Smooth muscle cell (in vitro differentiated cells): ENCODE measurements at regions not wholly inside any gene's neighbourhood (a gene's known extent, or its start where the extent isn't known, plus 50 kb on each side); places are given as distances from the start of the nearest gene placed in this dataset.

Source experiments
- DNase-seq: peaks from one replicate; lab custom pipeline; 2025; ENCODE audit not compliant: unreplicated experiment; lab: John Stamatoyannopoulos, UW
- H2AFZ ChIP-seq: fragments of 200-600 bp; sonication (generic); 2 replicates; pipeline ENCODE4 v1.6.0; 2016; ENCODE audit warnings: antibody characterized with exemption, low read depth, mild to moderate bottlenecking
- H3F3A ChIP-seq: fragments of 200-600 bp; sonication (generic); 2 replicates; pipeline ENCODE4 v1.6.0; 2017; ENCODE audit warnings: antibody characterized with exemption, low read depth
- H3K27ac ChIP-seq: fragments of 200-600 bp; sonication (generic); 2 replicates; pipeline ENCODE4 v1.5.1; 2016; ENCODE audit warnings: low read depth, mild to moderate bottlenecking
- H3K27me3 ChIP-seq: fragments of 200-600 bp; sonication (generic); 2 replicates; pipeline ENCODE4 v1.6.1; 2016; ENCODE audit warnings: low read depth, mild to moderate bottlenecking
- H3K36me3 ChIP-seq: fragments of 200-600 bp; sonication (generic); 2 replicates; pipeline ENCODE4 v1.5.1; 2016; ENCODE audit warnings: low read depth
- H3K4me1 ChIP-seq: fragments of 200-600 bp; sonication (generic); 2 replicates; pipeline ENCODE4 v1.5.1; 2016; ENCODE audit warnings: low read depth
- H3K4me2 ChIP-seq: fragments of 200-600 bp; sonication (generic); 2 replicates; pipeline ENCODE4 v1.6.0; 2016; ENCODE audit warnings: mild to moderate bottlenecking
- H3K4me3 ChIP-seq: fragments of 200-600 bp; sonication (generic); 2 replicates; pipeline ENCODE4 v1.5.1; 2016; ENCODE audit warnings: mild to moderate bottlenecking
- H3K79me2 ChIP-seq: fragments of 200-600 bp; sonication (generic); 2 replicates; pipeline ENCODE4 v1.6.0; 2016; ENCODE audit warnings: low read depth, mild to moderate bottlenecking
- H3K9ac ChIP-seq: fragments of 200-600 bp; sonication (generic); 2 replicates; pipeline ENCODE4 v1.6.0; 2016; ENCODE audit warnings: low read depth
- H3K9me3 ChIP-seq: fragments of 200-600 bp; sonication (generic); replicated peaks from 2 replicates; pipeline ENCODE4 v1.5.1; 2016; ENCODE audit warnings: low read depth
- H4K20me1 ChIP-seq: fragments of 200-600 bp; sonication (generic); 2 replicates; pipeline ENCODE4 v1.6.0; 2016; ENCODE audit warnings: low read depth
- CTCF ChIP-seq: fragments of 200-600 bp; sonication (generic); IDR thresholded peaks from 2 replicates; pipeline ENCODE4 v1.5.1; 2017; ENCODE audit warnings: borderline replicate concordance, mild to moderate bottlenecking, antibody characterized with exemption; ENCODE audit not compliant: insufficient read depth, poor library complexity, severe bottlenecking
- WGBS: methylation state at CpG from one replicate; pipeline ENCODE4 v1.1.7; 2016; ENCODE audit warnings: low lambda C conversion rate; 5-methylcytosine and 5-hydroxymethylcytosine counted together

- no peaks in the 10 kb centered on the region for H3K36me3 ChIP-seq
- no peaks in the 10 kb centered on the region for H3F3A ChIP-seq
- DNase-seq, result no peak
- H3K27ac ChIP-seq, result no peak overlapping the region
- H3K27me3 ChIP-seq, result no peaks in the 10 kb centered on the region
- WGBS, result 45% methylated on average over 6 of the region's 6 CpGs
- no peak overlapping the region for H3K9ac ChIP-seq
- TF ChIP-seq CTCF, result no peak
- no peak overlapping the region for H3K4me2 ChIP-seq
- no peak overlapping the region for H3K4me3 ChIP-seq
- no peaks in the 10 kb centered on the region for H3K4me1 ChIP-seq
- H2AFZ ChIP-seq, result peak overlapping the region; percentile 49
- no peaks in the 10 kb centered on the region for H3K79me2 ChIP-seq
- H3K9me3 ChIP-seq, result no peaks in the 10 kb centered on the region
- no peaks in the 10 kb centered on the region for H4K20me1 ChIP-seq
These were observed 1105.1 kb downstream of the OLFM4 start for GRCh38 chr13:54133746-54134145.

GRCh38 chr13:54144828-54145227 lies 1116.2 kb downstream of the OLFM4 start:
- no peaks in the 10 kb centered on the region for H4K20me1 ChIP-seq
- DNase-seq, result no peak
- H2AFZ ChIP-seq, result no peak overlapping the region
- H3K9me3 ChIP-seq, result no peaks in the 10 kb centered on the region
- H3F3A ChIP-seq, result no peaks in the 10 kb centered on the region
- H3K4me3 ChIP-seq, result no peak overlapping the region
- H3K27ac ChIP-seq, result no peak overlapping the region
- no peak for TF ChIP-seq CTCF
- H3K4me1 ChIP-seq, result no peaks in the 10 kb centered on the region
- no peaks in the 10 kb centered on the region for H3K79me2 ChIP-seq
- H3K36me3 ChIP-seq, result no peaks in the 10 kb centered on the region
- H3K27me3 ChIP-seq, result no peaks in the 10 kb centered on the region
- H3K4me2 ChIP-seq, result no peak overlapping the region
- WGBS, result 82% methylated on average over 3 of the region's 3 CpGs
- H3K9ac ChIP-seq, result no peak overlapping the region

- no peak for DNase-seq
- H3K27ac ChIP-seq, result no peak overlapping the region
- no peak overlapping the region for H2AFZ ChIP-seq
- H3K4me3 ChIP-seq, result no peak overlapping the region
- no peak overlapping the region for H3K4me2 ChIP-seq
- H3K79me2 ChIP-seq, result no peaks in the 10 kb centered on the region
- WGBS, result 91% methylated on average over 3 of the region's 3 CpGs
- no peaks in the 10 kb centered on the region for H3F3A ChIP-seq
- H3K4me1 ChIP-seq, result no peaks in the 10 kb centered on the region
- TF ChIP-seq CTCF, result no peak
- no peaks in the 10 kb centered on the region for H3K9me3 ChIP-seq
- no peaks in the 10 kb centered on the region for H3K36me3 ChIP-seq
- no peak overlapping the region for H3K9ac ChIP-seq
- H3K27me3 ChIP-seq, result no peaks in the 10 kb centered on the region
- no peaks in the 10 kb centered on the region for H4K20me1 ChIP-seq
These were observed 1122.2 kb downstream of the OLFM4 start for GRCh38 chr13:54150851-54151250.

GRCh38 chr13:54162069-54162468 lies 1133.5 kb downstream of the OLFM4 start:
- no peaks in the 10 kb centered on the region for H4K20me1 ChIP-seq
- no peaks in the 10 kb centered on the region for H3K9me3 ChIP-seq
- no peak overlapping the region for H2AFZ ChIP-seq
- WGBS, result 70% methylated on average over 1 of the region's 1 CpG
- H3K27ac ChIP-seq, result no peak overlapping the region
- no peak overlapping the region for H3K4me3 ChIP-seq
- no peak for DNase-seq
- H3K9ac ChIP-seq, result no peak overlapping the region
- H3K27me3 ChIP-seq, result no peaks in the 10 kb centered on the region
- no peaks in the 10 kb centered on the region for H3F3A ChIP-seq
- TF ChIP-seq CTCF, result no peak
- H3K36me3 ChIP-seq, result no peaks in the 10 kb centered on the region
- H3K4me1 ChIP-seq, result no peaks in the 10 kb centered on the region
- no peaks in the 10 kb centered on the region for H3K79me2 ChIP-seq
- no peak overlapping the region for H3K4me2 ChIP-seq
